ENCODE measurements at regions not wholly inside any gene's neighbourhood (a gene's known extent, or its start where the extent isn't known, plus 50 kb on each side); places are given as distances from the start of the nearest gene placed in this dataset.

DNA sequence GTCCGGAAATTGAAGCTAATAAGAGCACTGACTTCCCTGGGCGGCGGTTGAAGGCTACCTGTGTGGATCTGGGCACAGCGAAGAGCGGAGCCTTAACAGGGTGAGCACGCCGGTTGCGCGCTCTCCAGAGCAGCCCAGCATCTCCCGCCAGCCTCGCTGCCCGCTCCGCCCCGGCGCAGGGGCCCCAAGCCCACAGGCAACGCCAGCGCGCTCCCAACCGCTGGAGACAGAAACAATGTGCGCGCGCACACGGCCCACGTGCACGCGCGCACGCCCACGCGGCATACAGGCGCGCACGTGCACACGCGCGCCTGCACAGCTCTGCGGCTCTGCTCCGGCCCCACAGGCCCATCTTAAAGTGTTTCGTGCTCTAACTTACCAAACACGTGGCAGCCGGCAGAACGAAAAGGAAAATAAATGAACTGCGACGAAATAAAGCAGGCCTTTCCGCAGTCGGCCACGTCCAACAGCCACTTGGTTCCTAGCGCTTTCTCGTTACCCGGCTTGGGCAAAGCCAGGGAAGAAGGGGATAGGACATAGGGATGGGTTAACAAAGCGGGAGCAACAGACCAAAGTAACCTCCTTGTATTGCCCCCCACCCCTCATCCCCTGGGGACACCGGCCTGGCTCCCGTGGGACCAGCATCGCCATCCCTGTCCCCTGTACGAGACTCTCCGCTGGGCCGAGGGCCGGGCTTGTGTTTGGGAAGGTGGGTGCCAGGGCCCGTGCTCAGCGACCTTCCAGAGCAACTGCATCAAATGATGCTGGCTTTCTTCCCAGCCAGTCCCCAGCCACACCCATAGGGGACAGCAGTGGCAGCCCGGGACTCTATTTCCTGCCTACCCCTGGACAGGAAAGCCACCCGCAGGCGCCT is 203.7 kb downstream of the ABHD5 start:
- peak; percentile 63 for DNase-seq (ENCODE audit: low spot score)

DNA sequence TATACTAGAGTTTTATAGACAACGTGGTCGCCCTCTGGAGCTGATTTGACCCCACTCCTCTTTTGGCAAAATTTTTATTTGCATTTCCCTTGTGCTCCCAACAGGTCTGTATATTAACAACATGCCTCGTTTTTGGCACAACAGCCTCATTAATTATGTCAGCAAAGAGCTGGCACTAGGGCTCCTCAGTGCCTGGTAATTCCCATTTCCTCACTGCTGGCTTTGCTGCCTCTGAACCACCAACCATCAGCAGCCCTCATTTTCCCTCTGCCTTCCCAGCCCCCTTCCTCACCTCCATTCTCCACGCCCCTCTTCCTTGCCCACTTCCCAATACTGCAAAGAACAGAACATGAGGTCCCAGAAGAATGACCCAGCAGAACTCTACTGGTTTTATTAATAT is 204.8 kb downstream of the ABHD5 start:
- DNase-seq (ENCODE audit: low spot score) = no peak

GRCh38 chr3:43902415-43902814 is 211.7 kb downstream of the ABHD5 start:
- no peak for DNase-seq (ENCODE audit: low spot score)

DNA sequence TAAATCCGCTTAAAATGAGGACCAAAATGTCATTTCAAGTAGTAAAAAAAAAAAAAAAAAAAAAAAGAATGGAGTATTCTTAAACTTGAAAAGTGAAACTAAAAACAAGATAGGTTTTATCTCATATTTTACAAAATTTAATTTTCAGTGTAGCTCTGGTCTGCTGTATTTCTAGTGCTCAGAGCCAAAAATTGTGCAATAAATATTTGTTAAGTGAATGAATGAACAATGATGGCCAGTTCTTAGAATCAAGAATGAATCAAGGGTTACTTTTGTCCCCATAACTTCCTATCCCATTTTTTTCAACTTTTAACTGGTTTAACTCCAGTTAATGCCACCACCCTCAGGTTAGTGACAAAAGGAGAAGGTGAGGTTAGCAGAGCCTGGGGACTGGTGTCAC is 214.4 kb downstream of the ABHD5 start:
- DNase-seq (ENCODE audit: low spot score) = no peak

- no peak for DNase-seq (ENCODE audit: low spot score)
Observed at GRCh38 chr3:43906849-43907507, 216.2 kb downstream of the ABHD5 start.

- no peak for DNase-seq (ENCODE audit: low spot score)
Observed at GRCh38 chr3:43907508-43907858, 216.7 kb downstream of the ABHD5 start.

GRCh38 chr3:43908456-43908855 is 217.7 kb downstream of the ABHD5 start:
- DNase-seq (ENCODE audit: low spot score) = no peak

GRCh38 chr3:43909149-43909548 is 218.4 kb downstream of the ABHD5 start:
- no peak for DNase-seq (ENCODE audit: low spot score)

DNA sequence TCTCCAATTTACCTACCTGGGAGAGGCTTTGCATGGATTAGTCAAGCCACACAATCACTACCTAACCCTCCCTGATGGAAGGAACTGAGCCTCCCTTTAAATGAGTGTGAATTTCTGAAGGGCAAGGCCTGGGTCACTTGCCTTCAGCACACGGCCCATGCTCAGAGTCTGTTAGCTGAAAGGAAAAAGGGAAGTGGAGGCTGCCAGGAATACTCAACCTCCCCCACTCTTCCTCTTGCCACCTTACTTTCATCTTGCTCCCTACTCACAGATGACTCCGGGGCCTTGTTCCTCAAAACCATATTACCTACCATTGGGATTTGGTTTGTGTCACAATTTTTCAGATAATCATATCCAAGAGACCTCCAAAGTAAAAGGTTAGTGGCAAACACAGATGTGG is 220.0 kb downstream of the ABHD5 start:
- no peak for DNase-seq (ENCODE audit: low spot score)

- DNase-seq (ENCODE audit: low spot score) = no peak
Observed at GRCh38 chr3:43913036-43913948, 222.6 kb downstream of the ABHD5 start.

DNA sequence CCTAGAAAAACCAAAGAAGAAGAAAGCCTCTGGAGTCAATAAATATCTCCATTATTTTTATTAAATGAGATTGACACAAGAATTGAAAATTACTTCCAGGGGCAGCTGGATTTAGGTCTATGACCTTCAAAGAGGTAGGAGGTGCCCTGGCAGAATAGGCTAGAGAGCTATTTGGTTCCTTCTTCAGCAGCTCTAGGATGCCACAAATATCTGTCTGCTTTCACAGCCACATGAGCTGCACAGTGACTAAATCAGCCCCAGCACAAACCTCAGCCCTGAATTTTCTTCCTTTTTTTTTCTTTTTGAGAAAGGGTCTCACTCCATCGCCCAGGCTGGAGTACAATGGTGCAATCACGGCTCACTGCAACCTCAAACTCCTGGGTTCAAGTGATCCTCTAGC is 223.5 kb downstream of the ABHD5 start:
- no peak for DNase-seq (ENCODE audit: low spot score)

DNA sequence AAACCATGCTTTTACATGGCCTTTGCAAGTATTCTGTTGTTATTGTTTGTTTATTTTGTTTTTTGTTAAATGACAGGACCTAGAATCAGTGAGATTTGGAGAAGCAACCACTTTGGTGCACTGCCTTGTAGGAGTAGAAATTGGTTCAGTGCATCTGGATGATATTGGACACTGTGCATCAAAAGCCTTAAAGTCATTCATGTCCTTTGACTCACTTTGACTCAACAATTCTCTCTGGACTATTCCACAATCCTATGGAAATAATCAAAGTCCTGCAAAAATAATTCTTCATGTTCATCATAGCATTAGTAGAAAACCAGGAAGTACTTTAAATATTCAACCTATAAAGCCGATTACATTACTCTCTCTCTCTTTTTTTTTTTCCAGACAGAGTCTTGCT is 224.8 kb downstream of the ABHD5 start:
- no peak for DNase-seq (ENCODE audit: low spot score)

DNA sequence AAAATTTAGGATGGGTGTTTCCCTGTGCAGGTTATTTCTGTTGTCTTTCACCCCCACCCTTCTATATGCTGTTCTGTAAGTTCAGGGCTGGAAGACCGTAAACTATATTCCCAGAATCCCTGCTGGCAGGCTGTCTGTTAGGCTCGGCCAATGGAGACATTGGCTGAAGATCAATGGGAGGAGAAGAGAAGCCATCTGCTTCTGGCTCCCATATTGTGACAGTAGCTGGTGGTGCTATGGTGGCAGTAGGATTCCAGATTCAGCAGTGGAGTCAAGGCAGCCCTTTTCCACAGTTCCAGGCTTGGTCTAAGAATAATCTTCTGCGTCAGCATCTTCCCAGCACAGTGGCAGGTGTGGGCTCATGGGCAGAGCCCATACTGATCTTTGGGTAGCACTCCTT is 226.6 kb downstream of the ABHD5 start:
- DNase-seq (ENCODE audit: low spot score) = no peak

DNA sequence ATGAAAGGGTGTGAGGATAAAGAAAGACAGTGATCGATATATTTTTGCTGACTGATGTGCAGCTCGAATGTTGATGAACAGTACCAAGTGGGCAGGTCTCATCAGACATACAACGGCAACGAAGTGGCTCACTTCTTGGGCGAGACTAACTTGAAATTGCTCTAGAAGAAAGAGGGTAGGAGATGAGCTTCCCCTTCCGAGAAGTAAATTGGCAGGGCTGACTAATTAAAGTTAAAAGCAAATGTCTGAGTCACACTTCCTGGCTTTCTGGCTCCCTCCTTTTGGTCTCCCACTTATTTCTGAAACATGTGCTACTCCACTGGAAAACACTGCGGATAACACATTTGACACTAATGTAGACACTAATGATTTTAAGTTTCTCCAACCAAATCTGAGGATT is 228.3 kb downstream of the ABHD5 start:
- no peak for DNase-seq (ENCODE audit: low spot score)

DNA sequence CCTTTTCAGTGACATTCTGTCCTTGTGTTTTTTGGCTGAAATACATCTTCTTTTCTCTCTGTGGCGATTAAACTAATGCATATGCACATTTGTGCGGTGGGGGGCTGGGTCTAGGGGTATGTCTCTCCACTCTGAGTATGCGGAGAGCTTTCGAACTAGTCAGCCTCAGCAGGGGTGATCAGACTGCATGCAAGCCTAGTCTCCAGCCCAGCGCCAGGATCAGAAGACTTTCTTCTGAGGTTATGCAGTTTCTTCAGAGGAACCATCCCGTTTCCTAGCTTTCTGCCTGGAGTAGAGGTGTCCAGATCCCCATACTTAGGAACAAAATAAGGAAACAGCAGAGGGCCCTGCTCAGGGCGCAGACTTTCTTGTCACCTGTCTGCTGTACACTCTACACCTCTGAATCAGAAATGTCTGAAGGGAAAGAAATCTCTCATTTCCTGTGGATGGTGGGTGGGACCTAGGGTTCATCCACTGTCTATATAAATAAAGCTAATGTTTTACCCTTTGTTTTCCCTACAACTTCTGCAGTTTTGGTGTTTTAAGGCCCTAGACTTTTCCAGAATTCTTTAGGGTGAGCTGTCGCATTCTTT is 230.4 kb downstream of the ABHD5 start:
- no peak for DNase-seq (ENCODE audit: low spot score)

GRCh38 chr3:43922374-43922773 is 231.6 kb downstream of the ABHD5 start:
- DNase-seq (ENCODE audit: low spot score) = no peak

- peak; percentile 63 for DNase-seq (ENCODE audit: low spot score)
Observed at GRCh38 chr3:43923104-43923882, 232.6 kb downstream of the ABHD5 start.

GRCh38 chr3:43926055-43926454 is 235.3 kb downstream of the ABHD5 start:
- DNase-seq (ENCODE audit: low spot score) = no peak

DNA sequence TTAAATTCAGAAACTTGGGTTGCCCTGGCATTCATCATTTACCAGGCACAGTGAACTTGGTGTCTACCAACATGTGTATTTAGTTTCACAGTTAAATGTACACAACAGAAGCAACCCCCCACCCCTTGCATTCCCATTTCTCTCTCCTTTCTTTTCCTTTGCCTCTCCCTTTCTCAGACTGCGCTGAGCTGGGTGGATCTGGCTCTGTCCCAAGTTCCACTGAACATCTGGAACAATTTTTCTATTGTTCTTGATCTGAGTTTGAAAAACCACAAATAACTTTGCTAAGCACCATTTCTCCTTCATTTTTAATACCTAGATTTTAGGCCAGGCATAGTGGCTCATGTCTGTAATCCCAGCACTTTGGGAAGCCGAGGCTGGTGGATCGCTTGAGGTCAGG is 242.2 kb downstream of the ABHD5 start:
- no peak for DNase-seq (ENCODE audit: low spot score)

- no peak for DNase-seq (ENCODE audit: low spot score)
Observed at GRCh38 chr3:43948013-43948412, 257.3 kb downstream of the ABHD5 start.

DNA sequence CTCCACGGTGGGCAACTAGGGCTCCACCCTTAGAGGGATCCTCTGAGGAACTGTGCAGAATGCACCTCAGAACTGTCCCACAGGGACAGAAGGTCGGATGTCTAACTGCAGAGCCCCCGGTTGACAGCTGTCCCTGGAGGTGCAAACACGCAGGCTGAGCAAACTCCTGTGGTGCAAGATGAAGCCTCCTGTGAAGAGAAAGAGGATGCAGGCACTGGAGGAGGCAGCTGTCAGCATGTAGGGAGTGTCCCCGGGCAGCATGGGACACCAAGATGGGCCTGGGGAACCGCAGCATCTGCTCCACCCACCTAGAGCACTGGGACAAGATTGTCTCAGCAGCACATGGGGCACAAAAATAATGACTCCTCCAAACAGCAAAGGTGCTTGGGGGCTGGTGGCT is 258.9 kb downstream of the ABHD5 start:
- DNase-seq (ENCODE audit: low spot score) = no peak
